GM12878 (cell line): ENCODE measurements at regions not wholly inside any gene's neighbourhood (a gene's known extent, or its start where the extent isn't known, plus 50 kb on each side); places are given as distances from the start of the nearest gene placed in this dataset.

Experiments used
- ATAC-seq: fragments of 200-7000 bp; cut with Tn5 transposase; 3 replicates; pipeline ENCODE4 v1.9.1; 2020; ENCODE audit warnings: mild to moderate bottlenecking, moderate library complexity
- BruUV-seq: library from RNA; stranded (reverse); fragments of 400-500 nt; replicated peaks from 2 replicates; lab custom pipeline; 2021; lab: Mats Ljungman, UMichigan
- CTCF ChIA-PET: fragments of 300-600 bp; sonication (Branson Sonifier 250); formaldehyde crosslinking; extraction: SDS; loops from one replicate; lab custom pipeline; 2021; ENCODE audit warnings: inconsistent platforms; lab: Yijun Ruan, JAX
- POLR2A ChIA-PET: fragments of 350-600 bp; formaldehyde crosslinking; extraction: SDS; loops from one replicate; lab custom pipeline; 2021; ENCODE audit warnings: inconsistent platforms; lab: Charles Lee
- RAD21 ChIA-PET: fragments of 300-600 bp; sonication (Branson Sonifier 250); formaldehyde crosslinking; loops from one replicate; lab custom pipeline; 2023; ENCODE audit warnings: antibody characterized with exemption; ENCODE audit not compliant: unreplicated experiment; lab: Charles Lee
- SMC1A ChIA-PET: fragments of 300-600 bp; sonication (Branson Sonifier 250); formaldehyde crosslinking; loops from one replicate; lab custom pipeline; 2023; ENCODE audit not compliant: unreplicated experiment, uncharacterized antibody; lab: Charles Lee
- DNase-seq: peaks from one replicate; pipeline ENCODE4 v3.0.0-alpha.2; 2011; ENCODE audit warnings: low read depth, low spot score
- FAIRE-seq: peaks from 3 replicates; lab custom pipeline; 2011; peaks lifted over from hg19 to GRCh38; lab: Jason Lieb, UNC
- H2AFZ ChIP-seq: 2 replicates; pipeline ENCODE4 v1.6.0; 2011; ENCODE audit warnings: low read depth, low read length, control low read depth; ENCODE audit not compliant: control insufficient read depth
- H3K27ac ChIP-seq: 2 replicates; pipeline ENCODE4 v1.5.1; 2011; ENCODE audit warnings: control low read depth; ENCODE audit not compliant: control insufficient read depth, insufficient read depth
- H3K27me3 ChIP-seq, 2 experiments: replicated peaks in 1 of 2; 2 replicates each; pipeline versions ENCODE4 v1.6.0 to v1.6.1; 2011; ENCODE audit warnings: low read length in 1 of 2; ENCODE audit not compliant: control insufficient read depth in 2 of 2, insufficient read depth in 2 of 2
- H3K36me3 ChIP-seq, 2 experiments: 2 replicates each; pipeline ENCODE4 v1.5.1; 2011; ENCODE audit warnings: low read length in 1 of 2; ENCODE audit not compliant: control insufficient read depth in 2 of 2, insufficient read depth in 2 of 2
- H3K4me1 ChIP-seq: 2 replicates; pipeline ENCODE4 v1.6.1; 2011; ENCODE audit warnings: mild to moderate bottlenecking, low read length, moderate library complexity, mixed read lengths; ENCODE audit not compliant: control insufficient read depth, insufficient read depth
- H3K4me2 ChIP-seq: 2 replicates; pipeline ENCODE4 v1.6.0; 2011; ENCODE audit warnings: control low read depth; ENCODE audit not compliant: control insufficient read depth, insufficient read depth
- H3K4me3 ChIP-seq: fragments of 200-600 bp; sonication (generic); 2 replicates; pipeline ENCODE4 v1.5.1; 2016
- H3K79me2 ChIP-seq: 2 replicates; pipeline ENCODE4 v1.6.0; 2011; ENCODE audit warnings: low read length; ENCODE audit not compliant: control insufficient read depth, insufficient read depth
- H3K9ac ChIP-seq: 2 replicates; pipeline ENCODE4 v1.8.0; 2011; ENCODE audit warnings: low read length, control low read depth, mixed read lengths; ENCODE audit not compliant: control insufficient read depth, insufficient read depth
- H3K9me3 ChIP-seq: replicated peaks from 3 replicates; pipeline ENCODE4 v1.5.1; 2011; ENCODE audit warnings: mild to moderate bottlenecking, low read length; ENCODE audit not compliant: control insufficient read depth, insufficient read depth
- H4K20me1 ChIP-seq: 2 replicates; pipeline ENCODE4 v1.6.0; 2011; ENCODE audit not compliant: control insufficient read depth, insufficient read depth
- HDAC6 ChIP-seq: fragments of 200-600 bp; sonication (generic); IDR thresholded peaks from one replicate; pipeline ENCODE4 v1.8.0; 2017; ENCODE audit warnings: antibody characterized with exemption; ENCODE audit not compliant: unreplicated experiment
- MAX ChIP-seq: IDR thresholded peaks from 2 replicates; pipeline ENCODE4 v1.6.1; 2012; ENCODE audit warnings: low read depth, low read length, improper control_type of control experiment
- MTA2 ChIP-seq: fragments of 450-650 bp; IDR thresholded peaks from 2 replicates; pipeline ENCODE4 v1.6.1; 2016; ENCODE audit warnings: low read depth, mild to moderate bottlenecking, moderate library complexity
- MXI1 ChIP-seq: fragments of 150-350 bp; IDR thresholded peaks from 2 replicates; pipeline ENCODE4 v1.6.1; 2011; ENCODE audit warnings: low read depth, mild to moderate bottlenecking, inconsistent platforms, low read length, improper control_type of control experiment
- RB1 ChIP-seq: fragments of 450-650 bp; formaldehyde crosslinking; IDR thresholded peaks from 2 replicates; pipeline ENCODE4 v1.6.1; 2017; ENCODE audit warnings: mild to moderate bottlenecking, borderline replicate concordance
- RBBP5 ChIP-seq: fragments of 200-600 bp; sonication (generic); conservative IDR thresholded peaks from 2 replicates; pipeline ENCODE4 v1.6.1; 2016
- SMAD5 ChIP-seq: IDR thresholded peaks from 2 replicates; pipeline ENCODE4 v1.6.1; 2016; ENCODE audit warnings: antibody characterized with exemption, low read depth
- SRF ChIP-seq, 2 experiments: IDR thresholded peaks; 2 replicates each; pipeline ENCODE4 v1.6.1; 2011; ENCODE audit warnings: low read depth in 2 of 2, low read length in 2 of 2, mild to moderate bottlenecking in 1 of 2, moderate library complexity in 1 of 2
- TBL1XR1 ChIP-seq: IDR thresholded peaks from 2 replicates; pipeline ENCODE4 v1.6.1; 2012; ENCODE audit warnings: low read depth, low read length, improper control_type of control experiment
- TCF7 ChIP-seq: IDR thresholded peaks from 2 replicates; pipeline ENCODE4 v1.6.1; 2014; ENCODE audit warnings: antibody characterized with exemption, borderline replicate concordance
- WGBS: methylation state at CpG from one replicate; pipeline ENCODE4 v1.1.6; 2016; ENCODE audit warnings: low lambda C conversion rate; ENCODE audit not compliant: insufficient replicate concordance, insufficient coverage; ENCODE audit errors: missing lambda C conversion rate; 5-methylcytosine and 5-hydroxymethylcytosine counted together
- in situ Hi-C: fragments of 300-500 bp; cut with MboI; formaldehyde crosslinking; loops from 9 replicates; pipeline ENCODE4 v1.14.3; 2018; ENCODE audit warnings: mixed read lengths
- intact Hi-C: fragments of 100-400 bp; cut with micrococcal nuclease; formaldehyde crosslinking; loops from one replicate; pipeline ENCODE4 v1.14.2; 2022; ENCODE audit not compliant: unreplicated experiment
- TF ChIP-seq, protein P1 (sequence below): fragments of 450-650 bp; IDR thresholded peaks from 2 replicates; pipeline ENCODE4 v1.6.1; 2017; ENCODE audit warnings: mild to moderate bottlenecking, moderate library complexity
- TF ChIP-seq, protein P2 (sequence below): fragments of 450-650 bp; IDR thresholded peaks from 2 replicates; pipeline ENCODE4 v1.6.1; 2017; ENCODE audit warnings: mild to moderate bottlenecking
- TF ChIP-seq, protein P3 (sequence below): IDR thresholded peaks from 2 replicates; pipeline ENCODE4 v1.6.1; 2011; ENCODE audit warnings: borderline replicate concordance, low read depth, mild to moderate bottlenecking, moderate library complexity, low read length; ENCODE audit not compliant: insufficient read depth, poor library complexity, severe bottlenecking

DNA sequence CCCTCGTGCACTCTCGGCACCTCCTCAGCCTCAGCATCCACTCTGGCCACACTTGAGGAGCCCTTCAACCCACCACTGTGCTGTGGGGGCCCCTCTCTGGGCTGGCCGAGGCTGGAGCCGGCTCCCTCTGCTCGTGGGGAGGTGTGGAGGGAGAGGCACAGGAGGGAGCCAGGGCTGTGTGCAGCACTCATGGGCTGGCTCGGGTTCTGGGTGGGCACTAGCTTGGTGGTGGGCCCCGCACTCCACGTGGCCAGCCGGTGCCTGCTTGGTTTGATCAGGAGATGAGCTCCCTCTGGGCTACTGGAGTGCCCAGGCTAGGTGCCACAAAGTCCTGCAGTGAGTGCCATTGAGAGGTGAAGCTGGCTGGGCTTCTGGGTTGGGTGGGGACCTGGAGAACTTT lies 949.4 kb upstream of the GJE1 start:
- no peak overlapping the region for H2AFZ ChIP-seq
- H3K4me2 ChIP-seq: no peak overlapping the region
- POLR2A ChIA-PET: no interaction called here
- CTCF ChIA-PET: no interaction called here
- in situ Hi-C loops (no loop called here), intact Hi-C loops (no loop called here)
- SMC1A ChIA-PET: no interaction called here
- RAD21 ChIA-PET: no interaction called here
- no peaks in the 10 kb centered on the region; the same call in 2 of the 3 replicates for H3K9me3 ChIP-seq
- no peak overlapping the region for H3K9ac ChIP-seq
- no peaks in the 10 kb centered on the region for H3K4me1 ChIP-seq
- H3K4me3 ChIP-seq: no peak overlapping the region
- no peaks in the 10 kb centered on the region for H3K79me2 ChIP-seq
- H3K36me3 ChIP-seq: no peaks in the 10 kb centered on the region
- BruUV-seq: no TSS peak
- no peak for DNase-seq
- H3K27ac ChIP-seq: no peak overlapping the region
- H4K20me1 ChIP-seq: no peaks in the 10 kb centered on the region
- no peak for FAIRE-seq
- no peak for ATAC-seq
- no peaks in the 10 kb centered on the region for H3K27me3 ChIP-seq
- WGBS: 27% methylated on average over 9 of the region's 9 CpGs
- TF ChIP-seq RB1 (no peak), RBBP5 (no peak), MXI1 (no peak), SMAD5 (no peak), HDAC6 (no peak), SRF (IDR thresholded peaks at IDR 0.05; ENCODE audit: low read depth in 2 of 2, low read length in 2 of 2) (no peak), TBL1XR1 (no peak), TCF7 (no peak), MAX (no peak), MTA2 (no peak)
- TF ChIP-seq, protein P1, sequence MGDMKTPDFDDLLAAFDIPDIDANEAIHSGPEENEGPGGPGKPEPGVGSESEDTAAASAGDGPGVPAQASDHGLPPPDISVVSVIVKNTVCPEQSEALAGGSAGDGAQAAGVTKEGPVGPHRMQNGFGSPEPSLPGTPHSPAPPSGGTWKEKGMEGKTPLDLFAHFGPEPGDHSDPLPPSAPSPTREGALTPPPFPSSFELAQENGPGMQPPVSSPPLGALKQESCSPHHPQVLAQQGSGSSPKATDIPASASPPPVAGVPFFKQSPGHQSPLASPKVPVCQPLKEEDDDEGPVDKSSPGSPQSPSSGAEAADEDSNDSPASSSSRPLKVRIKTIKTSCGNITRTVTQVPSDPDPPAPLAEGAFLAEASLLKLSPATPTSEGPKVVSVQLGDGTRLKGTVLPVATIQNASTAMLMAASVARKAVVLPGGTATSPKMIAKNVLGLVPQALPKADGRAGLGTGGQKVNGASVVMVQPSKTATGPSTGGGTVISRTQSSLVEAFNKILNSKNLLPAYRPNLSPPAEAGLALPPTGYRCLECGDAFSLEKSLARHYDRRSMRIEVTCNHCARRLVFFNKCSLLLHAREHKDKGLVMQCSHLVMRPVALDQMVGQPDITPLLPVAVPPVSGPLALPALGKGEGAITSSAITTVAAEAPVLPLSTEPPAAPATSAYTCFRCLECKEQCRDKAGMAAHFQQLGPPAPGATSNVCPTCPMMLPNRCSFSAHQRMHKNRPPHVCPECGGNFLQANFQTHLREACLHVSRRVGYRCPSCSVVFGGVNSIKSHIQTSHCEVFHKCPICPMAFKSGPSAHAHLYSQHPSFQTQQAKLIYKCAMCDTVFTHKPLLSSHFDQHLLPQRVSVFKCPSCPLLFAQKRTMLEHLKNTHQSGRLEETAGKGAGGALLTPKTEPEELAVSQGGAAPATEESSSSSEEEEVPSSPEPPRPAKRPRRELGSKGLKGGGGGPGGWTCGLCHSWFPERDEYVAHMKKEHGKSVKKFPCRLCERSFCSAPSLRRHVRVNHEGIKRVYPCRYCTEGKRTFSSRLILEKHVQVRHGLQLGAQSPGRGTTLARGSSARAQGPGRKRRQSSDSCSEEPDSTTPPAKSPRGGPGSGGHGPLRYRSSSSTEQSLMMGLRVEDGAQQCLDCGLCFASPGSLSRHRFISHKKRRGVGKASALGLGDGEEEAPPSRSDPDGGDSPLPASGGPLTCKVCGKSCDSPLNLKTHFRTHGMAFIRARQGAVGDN: no peak
- TF ChIP-seq, protein P2, sequence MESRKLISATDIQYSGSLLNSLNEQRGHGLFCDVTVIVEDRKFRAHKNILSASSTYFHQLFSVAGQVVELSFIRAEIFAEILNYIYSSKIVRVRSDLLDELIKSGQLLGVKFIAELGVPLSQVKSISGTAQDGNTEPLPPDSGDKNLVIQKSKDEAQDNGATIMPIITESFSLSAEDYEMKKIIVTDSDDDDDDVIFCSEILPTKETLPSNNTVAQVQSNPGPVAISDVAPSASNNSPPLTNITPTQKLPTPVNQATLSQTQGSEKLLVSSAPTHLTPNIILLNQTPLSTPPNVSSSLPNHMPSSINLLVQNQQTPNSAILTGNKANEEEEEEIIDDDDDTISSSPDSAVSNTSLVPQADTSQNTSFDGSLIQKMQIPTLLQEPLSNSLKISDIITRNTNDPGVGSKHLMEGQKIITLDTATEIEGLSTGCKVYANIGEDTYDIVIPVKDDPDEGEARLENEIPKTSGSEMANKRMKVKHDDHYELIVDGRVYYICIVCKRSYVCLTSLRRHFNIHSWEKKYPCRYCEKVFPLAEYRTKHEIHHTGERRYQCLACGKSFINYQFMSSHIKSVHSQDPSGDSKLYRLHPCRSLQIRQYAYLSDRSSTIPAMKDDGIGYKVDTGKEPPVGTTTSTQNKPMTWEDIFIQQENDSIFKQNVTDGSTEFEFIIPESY: no peak
- TF ChIP-seq, protein P3, sequence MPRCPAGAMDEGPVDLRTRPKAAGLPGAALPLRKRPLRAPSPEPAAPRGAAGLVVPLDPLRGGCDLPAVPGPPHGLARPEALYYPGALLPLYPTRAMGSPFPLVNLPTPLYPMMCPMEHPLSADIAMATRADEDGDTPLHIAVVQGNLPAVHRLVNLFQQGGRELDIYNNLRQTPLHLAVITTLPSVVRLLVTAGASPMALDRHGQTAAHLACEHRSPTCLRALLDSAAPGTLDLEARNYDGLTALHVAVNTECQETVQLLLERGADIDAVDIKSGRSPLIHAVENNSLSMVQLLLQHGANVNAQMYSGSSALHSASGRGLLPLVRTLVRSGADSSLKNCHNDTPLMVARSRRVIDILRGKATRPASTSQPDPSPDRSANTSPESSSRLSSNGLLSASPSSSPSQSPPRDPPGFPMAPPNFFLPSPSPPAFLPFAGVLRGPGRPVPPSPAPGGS: no peak
